ENCODE measurements at regions not wholly inside any gene's neighbourhood (a gene's known extent, or its start where the extent isn't known, plus 50 kb on each side); places are given as distances from the start of the nearest gene placed in this dataset.

GRCh38 chr11:28757725-28758515 is 649.7 kb downstream of the METTL15 start:
- H3F3A ChIP-seq (ENCODE audit: control insufficient read depth, insufficient read depth), result no peaks in the 10 kb centered on the region
- no peaks in the 10 kb centered on the region for H3K4me1 ChIP-seq (ENCODE audit: control insufficient read depth, low read length)
- H3K27me3 ChIP-seq (ENCODE audit: control insufficient read depth, low read length), result no peaks in the 10 kb centered on the region
- H3K27ac ChIP-seq (ENCODE audit: low read depth, low read length), result no peak overlapping the region
- H4K20me1 ChIP-seq (ENCODE audit: control insufficient read depth, insufficient read depth, low read depth, low read length), result no peaks in the 10 kb centered on the region
- no peak overlapping the region for H3K4me2 ChIP-seq (ENCODE audit: low read length)
- H3K36me3 ChIP-seq (ENCODE audit: control insufficient read depth, low read length), result no peaks in the 10 kb centered on the region
- no peaks in the 10 kb centered on the region for H3K9me3 ChIP-seq (ENCODE audit: control insufficient read depth, insufficient read depth, low read length)
- TF ChIP-seq CTCF (IDR thresholded peaks at IDR 0.05; ENCODE audit: low read depth, low read length, poor library complexity, severe bottlenecking), result no peak
- TF ChIP-seq EZH2phosphoT487 (IDR thresholded peaks at IDR 0.05; ENCODE audit: borderline replicate concordance, low read length), result no peak
- no peaks in the 10 kb centered on the region for H3K9me2 ChIP-seq (replicated peaks; ENCODE audit: control insufficient read depth, low read length)
- no peaks in the 10 kb centered on the region for H3K79me2 ChIP-seq (ENCODE audit: control insufficient read depth, low read length)
- H3K4me3 ChIP-seq (ENCODE audit: low read length), result no peak overlapping the region

- Histone ChIP-seq H3K4me1 (ENCODE audit: control insufficient read depth, low read length) (no peaks in the 10 kb centered on the region), H3K4me2 (ENCODE audit: low read length) (no peak overlapping the region), H3K9me3 (ENCODE audit: control insufficient read depth, insufficient read depth, low read length) (no peaks in the 10 kb centered on the region), H3K79me2 (ENCODE audit: control insufficient read depth, low read length) (no peaks in the 10 kb centered on the region), H4K20me1 (ENCODE audit: control insufficient read depth, insufficient read depth, low read depth, low read length) (no peaks in the 10 kb centered on the region), H3K27ac (ENCODE audit: low read depth, low read length) (no peak overlapping the region), H3K27me3 (ENCODE audit: control insufficient read depth, low read length) (no peaks in the 10 kb centered on the region), H3F3A (ENCODE audit: control insufficient read depth, insufficient read depth) (no peaks in the 10 kb centered on the region), H3K4me3 (ENCODE audit: low read length) (no peak overlapping the region), H3K36me3 (ENCODE audit: control insufficient read depth, low read length) (no peaks in the 10 kb centered on the region), H3K9me2 (replicated peaks; ENCODE audit: control insufficient read depth, low read length) (no peaks in the 10 kb centered on the region)
- TF ChIP-seq CTCF (IDR thresholded peaks at IDR 0.05; ENCODE audit: low read depth, low read length, poor library complexity, severe bottlenecking), result no peak
- TF ChIP-seq EZH2phosphoT487 (IDR thresholded peaks at IDR 0.05; ENCODE audit: borderline replicate concordance, low read length), result no peak
These were observed 648.8 kb downstream of the METTL15 start for GRCh38 chr11:28756977-28757376.

GRCh38 chr11:28743061-28743550 is 634.9 kb downstream of the METTL15 start:
- Histone ChIP-seq H3K36me3 (ENCODE audit: control insufficient read depth, low read length) (no peaks in the 10 kb centered on the region), H3K4me2 (ENCODE audit: low read length) (no peak overlapping the region), H3K27ac (ENCODE audit: low read depth, low read length) (no peak overlapping the region), H3K27me3 (ENCODE audit: control insufficient read depth, low read length) (no peaks in the 10 kb centered on the region), H3K4me3 (ENCODE audit: low read length) (no peak overlapping the region), H3K9me2 (replicated peaks; ENCODE audit: control insufficient read depth, low read length) (no peaks in the 10 kb centered on the region), H4K20me1 (ENCODE audit: control insufficient read depth, insufficient read depth, low read depth, low read length) (no peaks in the 10 kb centered on the region), H3K79me2 (ENCODE audit: control insufficient read depth, low read length) (no peaks in the 10 kb centered on the region), H3K4me1 (ENCODE audit: control insufficient read depth, low read length) (no peaks in the 10 kb centered on the region), H3K9me3 (ENCODE audit: control insufficient read depth, insufficient read depth, low read length) (no peaks in the 10 kb centered on the region), H3F3A (ENCODE audit: control insufficient read depth, insufficient read depth) (no peaks in the 10 kb centered on the region)
- TF ChIP-seq EZH2phosphoT487 (IDR thresholded peaks at IDR 0.05; ENCODE audit: borderline replicate concordance, low read length) (no peak), CTCF (IDR thresholded peaks at IDR 0.05; ENCODE audit: low read depth, low read length, poor library complexity, severe bottlenecking) (no peak)

All from DOHH2 (cell line).